Fibroblast of villous mesenchyme (primary cell): ENCODE measurements at regions not wholly inside any gene's neighbourhood (a gene's known extent, or its start where the extent isn't known, plus 50 kb on each side); places are given as distances from the start of the nearest gene placed in this dataset.

ENCODE experiments used
- DNase-seq: peaks from one replicate; pipeline ENCODE4 v3.0.0-alpha.2; 2010; ENCODE audit warnings: low read depth
- H3K4me3 ChIP-seq: 2 replicates; pipeline ENCODE4 v1.5.1; 2011; ENCODE audit warnings: low read depth, mild to moderate bottlenecking, low read length
- CTCF ChIP-seq: IDR thresholded peaks from 2 replicates; pipeline ENCODE4 v1.5.1; 2012; ENCODE audit warnings: low read depth, mild to moderate bottlenecking, low read length; ENCODE audit not compliant: insufficient read depth

- H3K4me3 ChIP-seq, result no peak overlapping the region
- no peak for TF ChIP-seq CTCF
- DNase-seq, result no peak
Observed at GRCh38 chr4:1500231-1500965, 94.2 kb upstream of the NKX1-1 start.

GRCh38 chr4:1499465-1499864 is 93.2 kb upstream of the NKX1-1 start:
- DNase-seq, result no peak
- TF ChIP-seq CTCF, result no peak
- H3K4me3 ChIP-seq, result no peak overlapping the region

- no peak for DNase-seq
- no peak for TF ChIP-seq CTCF
- H3K4me3 ChIP-seq, result no peak overlapping the region
Observed at GRCh38 chr4:1497189-1497801, 91.1 kb upstream of the NKX1-1 start.

GRCh38 chr4:1496116-1496642 is 89.9 kb upstream of the NKX1-1 start:
- TF ChIP-seq CTCF, result no peak
- H3K4me3 ChIP-seq, result no peak overlapping the region
- DNase-seq, result no peak

- DNase-seq, result no peak
- no peak overlapping the region for H3K4me3 ChIP-seq
- no peak for TF ChIP-seq CTCF
Observed at GRCh38 chr4:1495416-1496115, 89.3 kb upstream of the NKX1-1 start.

GRCh38 chr4:1494416-1495315 is 88.4 kb upstream of the NKX1-1 start:
- DNase-seq, result no peak
- no peak for TF ChIP-seq CTCF

More at GRCh38 chr4:1494416-1495315, 88.4 kb upstream of the NKX1-1 start:
- no peak overlapping the region for H3K4me3 ChIP-seq
